Common myeloid progenitor, CD34-positive (primary cell): ENCODE measurements at regions not wholly inside any gene's neighbourhood (a gene's known extent, or its start where the extent isn't known, plus 50 kb on each side); places are given as distances from the start of the nearest gene placed in this dataset.

Experiments used
- CTCF ChIA-PET: fragments of 350-600 bp; sonication (Branson Sonifier 250); formaldehyde crosslinking; loops from one replicate; lab custom pipeline; 2021; ENCODE audit warnings: antibody characterized with exemption; lab: Charles Lee
- POLR2A ChIA-PET: fragments of 350-600 bp; sonication (Branson Sonifier 250); formaldehyde crosslinking; loops from one replicate; lab custom pipeline; 2021; ENCODE audit warnings: antibody characterized with exemption; lab: Charles Lee
- DNase-seq, 3 donors: peaks; one replicate each; pipeline versions ENCODE4 v3.0.0 to v3.0.0-alpha.2; 2013
- H3K27ac ChIP-seq, 2 experiments: 1 replicate in 1 of 2; 2 replicates in 1 of 2; pipeline ENCODE4 v1.7.0; 2013; ENCODE audit warnings: inconsistent platforms in 2 of 2, low read length in 2 of 2, mild to moderate bottlenecking in 2 of 2, low read depth in 1 of 2, moderate library complexity in 1 of 2; ENCODE audit not compliant: severe bottlenecking in 2 of 2, insufficient read depth in 1 of 2, poor library complexity in 1 of 2
- H3K27me3 ChIP-seq, 5 experiments: replicated peaks in 2 of 5; 1 replicate in 3 of 5; 2 replicates in 2 of 5; pipeline versions ENCODE4 v1.6.1 to v1.7.0; 2013; ENCODE audit warnings: low read length in 4 of 5, mild to moderate bottlenecking in 2 of 5, moderate library complexity in 2 of 5, inconsistent platforms in 1 of 5; ENCODE audit not compliant: insufficient read depth in 5 of 5, control insufficient read depth in 4 of 5
- H3K36me3 ChIP-seq, 4 experiments: 1 replicate in 2 of 4; 2 replicates in 2 of 4; pipeline versions ENCODE4 v1.6.1 to v1.7.0; 2013; ENCODE audit warnings: low read length in 3 of 4, control low read depth in 1 of 4, mild to moderate bottlenecking in 1 of 4; ENCODE audit not compliant: control insufficient read depth in 4 of 4, insufficient read depth in 4 of 4
- H3K4me1 ChIP-seq, 4 experiments: 1 replicate in 3 of 4; 2 replicates in 1 of 4; pipeline versions ENCODE4 v1.6.1 to v1.7.1; 2013; ENCODE audit warnings: low read length in 3 of 4, mild to moderate bottlenecking in 3 of 4, control low read depth in 1 of 4, inconsistent platforms in 1 of 4, moderate library complexity in 1 of 4; ENCODE audit not compliant: control insufficient read depth in 4 of 4, insufficient read depth in 4 of 4; ENCODE audit errors: control extremely low read depth in 1 of 4
- H3K4me3 ChIP-seq, 7 experiments: 1 replicate in 4 of 7; 2 replicates in 3 of 7; pipeline versions ENCODE4 v1.5.1 to v1.7.0; 2013; ENCODE audit warnings: mild to moderate bottlenecking in 7 of 7, low read length in 6 of 7, moderate library complexity in 6 of 7, inconsistent platforms in 2 of 7, low read depth in 2 of 7, control low read depth in 1 of 7; ENCODE audit not compliant: insufficient read depth in 4 of 7, control insufficient read depth in 1 of 7; ENCODE audit errors: extremely low read depth in 1 of 7
- H3K9me3 ChIP-seq, 5 experiments: 1 replicate in 4 of 5; 2 replicates in 1 of 5; pipeline versions ENCODE4 v1.6.1 to v1.7.1; 2013; ENCODE audit warnings: low read length in 4 of 5, mild to moderate bottlenecking in 2 of 5, inconsistent platforms in 1 of 5, low read depth in 1 of 5, moderate library complexity in 1 of 5; ENCODE audit not compliant: control insufficient read depth in 4 of 5, insufficient read depth in 2 of 5; ENCODE audit errors: control extremely low read depth in 1 of 5
- whole genome bisulfite sequencing: methylation state at CpG from one replicate; pipeline ENCODE4 v1.1.5; 2013; ENCODE audit not compliant: insufficient coverage; 5-methylcytosine and 5-hydroxymethylcytosine counted together

GRCh38 chr3:157948605-157949383 lies 157.4 kb downstream of the SHOX2 start:
- WGBS: 79% methylated on average over 4 of the region's 5 CpGs
- H3K36me3 ChIP-seq: no peaks in the 10 kb centered on the region
- DNase-seq: no peak
- H3K4me3 ChIP-seq: no peak overlapping the region
- H3K27ac ChIP-seq: no peak overlapping the region
- CTCF ChIA-PET: no interaction called here
- POLR2A ChIA-PET: no interaction called here
- H3K9me3 ChIP-seq: no peaks in the 10 kb centered on the region
- H3K4me1 ChIP-seq: no peaks in the 10 kb centered on the region
- no peaks in the 10 kb centered on the region for H3K27me3 ChIP-seq

GRCh38 chr3:157939166-157939565 lies 167.1 kb downstream of the SHOX2 start:
- DNase-seq: no peak
- Histone ChIP-seq H3K4me1 (no peaks in the 10 kb centered on the region), H3K27ac (no peak overlapping the region), H3K36me3 (no peaks in the 10 kb centered on the region), H3K4me3 (no peak overlapping the region), H3K27me3 (no peaks in the 10 kb centered on the region), H3K9me3 (no peaks in the 10 kb centered on the region)
- WGBS: 88% methylated on average over 2 of the region's 4 CpGs
- CTCF ChIA-PET: no interaction called here
- POLR2A ChIA-PET: no interaction called here

DNA sequence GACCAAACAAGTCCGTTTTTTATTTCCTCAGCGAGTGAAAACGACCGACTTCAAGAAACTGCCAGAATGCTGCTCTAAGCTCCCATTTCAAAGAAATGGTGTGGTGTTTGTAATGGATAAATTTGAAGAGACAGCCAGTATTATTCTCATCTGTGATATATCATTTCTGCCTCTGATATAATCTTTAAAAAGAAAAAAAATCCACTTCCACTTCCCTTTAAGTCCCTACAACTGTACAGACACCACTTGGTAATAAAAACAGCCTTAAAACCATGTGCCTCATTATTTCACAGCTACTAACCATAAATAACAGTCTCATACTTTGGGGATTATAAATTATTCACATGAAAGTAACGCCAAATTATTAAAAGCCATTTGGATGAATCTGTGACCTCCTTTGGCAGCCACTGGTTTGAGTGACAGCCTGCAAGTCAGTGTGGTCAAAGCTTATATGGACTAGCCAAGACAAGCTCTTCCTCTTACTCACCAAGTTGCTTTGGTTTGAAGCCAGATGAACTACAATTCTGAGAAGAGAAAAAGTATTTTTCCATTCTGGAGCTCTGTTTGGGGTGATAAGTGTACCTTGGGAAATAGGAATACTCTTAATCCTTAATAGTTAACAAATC lies 168.0 kb downstream of the SHOX2 start:
- Histone ChIP-seq H3K27ac (no peak overlapping the region), H3K9me3 (no peaks in the 10 kb centered on the region), H3K4me1 (no peaks in the 10 kb centered on the region), H3K4me3 (no peak overlapping the region), H3K27me3 (no peaks in the 10 kb centered on the region), H3K36me3 (no peaks in the 10 kb centered on the region)
- CTCF ChIA-PET: no interaction called here
- peak in 2 of 3 donors; percentile 2 to 19 for DNase-seq
- WGBS: no CpG with 5 or more reads among the region's 5 CpGs
- POLR2A ChIA-PET: no interaction called here

DNA sequence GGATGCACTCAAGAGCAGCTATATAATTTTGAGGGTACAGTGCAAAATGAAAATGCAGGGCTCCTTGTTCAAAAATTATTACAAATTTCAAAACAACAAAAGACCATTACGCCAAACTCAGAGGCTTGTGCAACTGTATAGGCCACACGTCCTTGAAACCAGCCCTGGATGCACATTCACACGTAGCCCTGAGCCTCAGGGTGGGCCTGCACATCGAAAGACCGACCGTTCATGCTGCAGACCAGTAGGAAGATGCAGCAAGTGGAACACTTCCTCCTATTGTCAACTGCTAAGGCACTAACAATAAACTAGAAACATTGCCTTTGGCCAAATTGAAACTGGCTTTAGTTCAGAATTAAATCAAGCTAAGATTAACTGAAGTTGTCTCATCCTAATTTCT lies 174.7 kb downstream of the SHOX2 start:
- no peaks in the 10 kb centered on the region for H3K9me3 ChIP-seq
- H3K27ac ChIP-seq: no peak overlapping the region
- WGBS: 100% methylated on average over 1 of the region's 6 CpGs
- no peaks in the 10 kb centered on the region for H3K4me1 ChIP-seq
- CTCF ChIA-PET: no interaction called here
- no peaks in the 10 kb centered on the region for H3K27me3 ChIP-seq
- no peaks in the 10 kb centered on the region for H3K36me3 ChIP-seq
- H3K4me3 ChIP-seq: no peak overlapping the region
- POLR2A ChIA-PET: no interaction called here
- DNase-seq: no peak

GRCh38 chr3:157930000-157930780 lies 176.0 kb downstream of the SHOX2 start:
- Histone ChIP-seq H3K27ac (no peak overlapping the region), H3K27me3 (no peaks in the 10 kb centered on the region), H3K4me3 (no peak overlapping the region), H3K36me3 (no peaks in the 10 kb centered on the region), H3K4me1 (no peaks in the 10 kb centered on the region), H3K9me3 (no peaks in the 10 kb centered on the region)
- 100% methylated on average over 3 of the region's 4 CpGs for WGBS
- ChIA-PET CTCF (no interaction called here), POLR2A (no interaction called here)
- no peak for DNase-seq

GRCh38 chr3:157926822-157927221 lies 179.4 kb downstream of the SHOX2 start:
- CTCF ChIA-PET: no interaction called here
- H3K4me1 ChIP-seq: no peaks in the 10 kb centered on the region
- DNase-seq: no peak
- no peak overlapping the region for H3K4me3 ChIP-seq
- H3K27me3 ChIP-seq: peaks cover 0 to 2% (median 0%) of the 10 kb centered on the region in 5 experiments
- no peaks in the 10 kb centered on the region for H3K36me3 ChIP-seq
- no peak overlapping the region for H3K27ac ChIP-seq
- WGBS: 92% methylated on average over 5 of the region's 8 CpGs
- no peaks in the 10 kb centered on the region for H3K9me3 ChIP-seq
- POLR2A ChIA-PET: no interaction called here

DNA sequence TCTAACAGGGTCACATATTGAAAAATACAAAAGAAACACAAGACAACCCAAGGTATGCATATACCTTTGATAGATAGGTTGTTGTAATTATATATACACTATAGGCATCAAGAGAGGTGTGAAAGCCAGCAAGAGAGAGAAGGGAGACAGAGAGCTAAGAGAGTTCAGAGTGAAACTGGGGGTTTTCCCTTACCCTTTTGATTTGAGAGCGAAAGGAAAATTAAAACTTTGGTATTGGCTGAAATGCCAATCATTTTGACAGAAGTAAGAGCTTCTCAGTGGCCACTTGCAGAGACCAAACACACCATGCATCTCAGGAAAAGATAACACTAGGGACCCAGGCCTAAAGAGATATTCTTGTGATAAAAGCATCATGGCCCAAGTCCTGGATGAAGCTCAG lies 183.6 kb downstream of the SHOX2 start:
- WGBS: no CpG with 5 or more reads among the region's 1 CpG
- no peak for DNase-seq
- ChIA-PET POLR2A (no interaction called here), CTCF (no interaction called here)
- Histone ChIP-seq H3K4me3 (no peak overlapping the region), H3K9me3 (no peaks in the 10 kb centered on the region), H3K4me1 (no peaks in the 10 kb centered on the region), H3K27ac (no peak overlapping the region), H3K27me3 (peaks cover 0 to 2% (median 0%) of the 10 kb centered on the region in 5 experiments), H3K36me3 (no peaks in the 10 kb centered on the region)
